Liver (tissue), 8 donors: ENCODE measurements at regions not wholly inside any gene's neighbourhood (a gene's known extent, or its start where the extent isn't known, plus 50 kb on each side); places are given as distances from the start of the nearest gene placed in this dataset.

Source experiments
- DNase-seq: peaks from one replicate; pipeline ENCODE4 v3.0.0-alpha.2; 2017; ENCODE audit warnings: low spot score
- H3K27ac ChIP-seq, 2 donors: one replicate each; pipeline ENCODE4 v1.7.0; 2013; ENCODE audit warnings: inconsistent platforms in 2 of 2, low read length in 2 of 2, control low read depth in 1 of 2, low read depth in 1 of 2, mild to moderate bottlenecking in 1 of 2
- H3K27me3 ChIP-seq, 4 donors: one replicate each; pipeline versions ENCODE4 v1.6.1 to v1.7.0; 2013; ENCODE audit warnings: low read length in 3 of 4, inconsistent platforms in 1 of 4, mild to moderate bottlenecking in 1 of 4, moderate library complexity in 1 of 4; ENCODE audit not compliant: control insufficient read depth in 4 of 4, insufficient read depth in 4 of 4
- H3K36me3 ChIP-seq, 4 donors: one replicate each; pipeline versions ENCODE4 v1.6.1 to v1.7.0; 2013; ENCODE audit warnings: low read length in 3 of 4, mild to moderate bottlenecking in 3 of 4, low read depth in 1 of 4, moderate library complexity in 1 of 4; ENCODE audit not compliant: control insufficient read depth in 4 of 4, insufficient read depth in 3 of 4
- H3K4me1 ChIP-seq, 4 donors: one replicate each; pipeline versions ENCODE4 v1.6.1 to v1.7.0; 2013; ENCODE audit warnings: low read length in 3 of 4, mild to moderate bottlenecking in 3 of 4, moderate library complexity in 1 of 4; ENCODE audit not compliant: control insufficient read depth in 4 of 4, insufficient read depth in 4 of 4
- H3K4me3 ChIP-seq, 3 donors: one replicate each; pipeline versions ENCODE4 v1.6.1 to v1.7.0; 2013; ENCODE audit warnings: low read length in 3 of 3, control low read depth in 1 of 3, low read depth in 1 of 3, mild to moderate bottlenecking in 1 of 3
- H3K9ac ChIP-seq, 2 donors: one replicate each; pipeline ENCODE4 v1.7.0; 2013; ENCODE audit warnings: low read length in 2 of 2, mild to moderate bottlenecking in 2 of 2, moderate library complexity in 2 of 2, control low read depth in 1 of 2, low read depth in 1 of 2
- H3K9me3 ChIP-seq, 4 donors: one replicate each; pipeline versions ENCODE4 v1.6.1 to v1.7.0; 2013; ENCODE audit warnings: low read length in 3 of 4; ENCODE audit not compliant: control insufficient read depth in 4 of 4
- EGR1 ChIP-seq, 2 donors: IDR thresholded peaks; 2 replicates each; pipeline ENCODE4 v1.6.1; 2016 to 2018; ENCODE audit warnings: antibody characterized with exemption in 2 of 2, low read depth in 2 of 2
- FOXA1 ChIP-seq: IDR thresholded peaks from 2 replicates; pipeline ENCODE4 v1.6.1; 2016; ENCODE audit warnings: antibody characterized with exemption
- FOXA2 ChIP-seq: IDR thresholded peaks from 2 replicates; pipeline ENCODE4 v1.6.1; 2016; ENCODE audit warnings: antibody characterized with exemption
- GABPA ChIP-seq, 2 donors: IDR thresholded peaks in 1 of 2; conservative IDR thresholded peaks in 1 of 2; 2 replicates each; pipeline ENCODE4 v1.6.1; 2016; ENCODE audit warnings: antibody characterized with exemption in 2 of 2, mild to moderate bottlenecking in 1 of 2, moderate library complexity in 1 of 2
- HNF4A ChIP-seq, 2 donors: conservative IDR thresholded peaks; 2 replicates each; pipeline ENCODE4 v1.6.1; 2016; ENCODE audit warnings: antibody characterized with exemption in 2 of 2, mild to moderate bottlenecking in 2 of 2
- HNF4G ChIP-seq: IDR thresholded peaks from 2 replicates; pipeline ENCODE4 v1.6.1; 2016; ENCODE audit warnings: antibody characterized with exemption
- JUND ChIP-seq, 2 donors: IDR thresholded peaks; 2 replicates each; pipeline ENCODE4 v1.6.1; 2016; ENCODE audit warnings: antibody characterized with exemption in 2 of 2
- NR2F2 ChIP-seq: IDR thresholded peaks from 2 replicates; pipeline ENCODE4 v1.6.1; 2016; ENCODE audit warnings: antibody characterized with exemption
- RAD21 ChIP-seq, 2 donors: IDR thresholded peaks; 2 replicates each; pipeline ENCODE4 v1.6.1; 2016; ENCODE audit warnings: antibody characterized with exemption in 2 of 2, mild to moderate bottlenecking in 2 of 2
- REST ChIP-seq: IDR thresholded peaks from 2 replicates; pipeline ENCODE4 v1.6.1; 2016; ENCODE audit warnings: antibody characterized with exemption, mild to moderate bottlenecking
- RXRA ChIP-seq, 2 donors: IDR thresholded peaks; 2 replicates each; pipeline ENCODE4 v1.6.1; 2017 to 2018; ENCODE audit warnings: antibody characterized with exemption in 2 of 2, mild to moderate bottlenecking in 1 of 2
- TAF1 ChIP-seq: conservative IDR thresholded peaks from 2 replicates; pipeline ENCODE4 v1.6.1; 2016; ENCODE audit warnings: antibody characterized with exemption, mild to moderate bottlenecking
- YY1 ChIP-seq: IDR thresholded peaks from 2 replicates; pipeline ENCODE4 v1.6.1; 2016; ENCODE audit warnings: antibody characterized with exemption, mild to moderate bottlenecking
- WGBS: extraction: QIAGEN DNeasy Blood & Tissue Kit; methylation state at CpG from one replicate; pipeline ENCODE4 v1.1.7; 2013; 5-methylcytosine and 5-hydroxymethylcytosine counted together
- TF ChIP-seq, protein P1 (sequence below): IDR thresholded peaks from 2 replicates; pipeline ENCODE4 v1.6.1; 2016; ENCODE audit warnings: antibody characterized with exemption
- TF ChIP-seq, protein P2 (sequence below): IDR thresholded peaks from 2 replicates; pipeline ENCODE4 v1.6.1; 2016; ENCODE audit warnings: antibody characterized with exemption
- TF ChIP-seq, protein P3 (sequence below): fragments of 150-350 bp; IDR thresholded peaks from 2 replicates; pipeline ENCODE4 v1.5.1; 2017; ENCODE audit warnings: improper control_type of control experiment, low read depth, low read length; ENCODE audit not compliant: missing input control
- donor health status: healthy.
- donor health status: healthy.
- donor health status: healthy.
- donor health status: healthy.
- donor health status: healthy.

DNA sequence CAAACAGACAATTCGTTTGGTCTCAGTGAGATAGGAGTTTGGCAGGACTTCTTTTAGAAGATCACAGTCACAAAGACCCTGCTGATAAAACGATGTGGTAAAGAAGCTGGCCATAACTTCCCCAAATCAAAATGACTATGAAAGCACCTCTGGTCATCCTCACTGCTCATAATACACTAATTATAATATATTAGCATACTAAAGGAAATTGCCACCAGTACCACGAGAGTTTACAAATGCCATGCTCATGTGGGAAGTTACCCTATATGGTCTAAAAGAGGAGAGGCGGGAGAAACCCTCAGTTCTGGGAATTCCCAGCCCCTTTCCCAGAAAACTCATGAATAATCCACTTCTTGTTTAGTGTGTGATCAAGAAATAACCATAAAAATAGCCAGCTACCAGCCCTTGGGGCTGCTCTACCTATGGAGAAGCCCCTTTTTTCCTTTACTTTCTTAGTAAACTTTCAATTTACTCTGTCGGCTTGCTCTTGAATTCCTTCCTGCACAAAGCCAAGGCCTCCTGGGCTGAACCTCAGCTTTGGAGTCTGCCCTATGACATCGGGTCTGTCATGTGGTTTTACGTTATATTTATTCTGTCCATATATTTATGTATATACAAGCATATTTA lies 115.8 kb upstream of the IGSF10 start:
- H3K27ac ChIP-seq = no peak overlapping the region
- WGBS = 84% methylated on average over 7 of the region's 7 CpGs
- H3K27me3 ChIP-seq = no peaks in the 10 kb centered on the region
- H3K9ac ChIP-seq = no peak overlapping the region
- no peaks in the 10 kb centered on the region for H3K9me3 ChIP-seq
- no peak for TF ChIP-seq RXRA (IDR thresholded peaks at IDR 0.05)
- no peak for TF ChIP-seq TAF1
- no peak for TF ChIP-seq FOXA1
- H3K4me1 ChIP-seq = no peaks in the 10 kb centered on the region
- H3K4me3 ChIP-seq = no peak overlapping the region
- H3K36me3 ChIP-seq = no peaks in the 10 kb centered on the region
- no peak for DNase-seq

- Histone ChIP-seq H3K27ac (no peak overlapping the region), H3K4me3 (no peak overlapping the region), H3K9me3 (no peaks in the 10 kb centered on the region), H3K9ac (no peak overlapping the region), H3K36me3 (no peaks in the 10 kb centered on the region), H3K27me3 (no peaks in the 10 kb centered on the region), H3K4me1 (no peaks in the 10 kb centered on the region)
- DNase-seq = no peak
- TF ChIP-seq JUND (IDR thresholded peaks at IDR 0.05) = no peak
- no peak for TF ChIP-seq YY1
- no peak for TF ChIP-seq FOXA2
- no peak for TF ChIP-seq HNF4A (conservative IDR thresholded peaks at IDR 0.05)
- TF ChIP-seq HNF4G = no peak
- TF ChIP-seq RAD21 (IDR thresholded peaks at IDR 0.05) = no peak
- TF ChIP-seq, protein P1, sequence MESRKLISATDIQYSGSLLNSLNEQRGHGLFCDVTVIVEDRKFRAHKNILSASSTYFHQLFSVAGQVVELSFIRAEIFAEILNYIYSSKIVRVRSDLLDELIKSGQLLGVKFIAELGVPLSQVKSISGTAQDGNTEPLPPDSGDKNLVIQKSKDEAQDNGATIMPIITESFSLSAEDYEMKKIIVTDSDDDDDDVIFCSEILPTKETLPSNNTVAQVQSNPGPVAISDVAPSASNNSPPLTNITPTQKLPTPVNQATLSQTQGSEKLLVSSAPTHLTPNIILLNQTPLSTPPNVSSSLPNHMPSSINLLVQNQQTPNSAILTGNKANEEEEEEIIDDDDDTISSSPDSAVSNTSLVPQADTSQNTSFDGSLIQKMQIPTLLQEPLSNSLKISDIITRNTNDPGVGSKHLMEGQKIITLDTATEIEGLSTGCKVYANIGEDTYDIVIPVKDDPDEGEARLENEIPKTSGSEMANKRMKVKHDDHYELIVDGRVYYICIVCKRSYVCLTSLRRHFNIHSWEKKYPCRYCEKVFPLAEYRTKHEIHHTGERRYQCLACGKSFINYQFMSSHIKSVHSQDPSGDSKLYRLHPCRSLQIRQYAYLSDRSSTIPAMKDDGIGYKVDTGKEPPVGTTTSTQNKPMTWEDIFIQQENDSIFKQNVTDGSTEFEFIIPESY = no peak
- TF ChIP-seq NR2F2 = no peak
- no peak for TF ChIP-seq GABPA (IDR thresholded peaks at IDR 0.05 in 1 of 2, conservative IDR thresholded peaks at IDR 0.05 in 1 of 2)
- no peak for TF ChIP-seq TAF1
- no peak for TF ChIP-seq EGR1 (IDR thresholded peaks at IDR 0.05; ENCODE audit: low read depth in 2 of 2)
- 84% methylated on average over 4 of the region's 4 CpGs for WGBS
Observed at GRCh38 chr3:151568184-151568583, 107.3 kb upstream of the IGSF10 start.

GRCh38 chr3:151567477-151567876 lies 106.6 kb upstream of the IGSF10 start:
- H3K27ac ChIP-seq = no peak overlapping the region
- TF ChIP-seq, protein P2, sequence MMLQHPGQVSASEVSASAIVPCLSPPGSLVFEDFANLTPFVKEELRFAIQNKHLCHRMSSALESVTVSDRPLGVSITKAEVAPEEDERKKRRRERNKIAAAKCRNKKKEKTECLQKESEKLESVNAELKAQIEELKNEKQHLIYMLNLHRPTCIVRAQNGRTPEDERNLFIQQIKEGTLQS = no peak

DNA sequence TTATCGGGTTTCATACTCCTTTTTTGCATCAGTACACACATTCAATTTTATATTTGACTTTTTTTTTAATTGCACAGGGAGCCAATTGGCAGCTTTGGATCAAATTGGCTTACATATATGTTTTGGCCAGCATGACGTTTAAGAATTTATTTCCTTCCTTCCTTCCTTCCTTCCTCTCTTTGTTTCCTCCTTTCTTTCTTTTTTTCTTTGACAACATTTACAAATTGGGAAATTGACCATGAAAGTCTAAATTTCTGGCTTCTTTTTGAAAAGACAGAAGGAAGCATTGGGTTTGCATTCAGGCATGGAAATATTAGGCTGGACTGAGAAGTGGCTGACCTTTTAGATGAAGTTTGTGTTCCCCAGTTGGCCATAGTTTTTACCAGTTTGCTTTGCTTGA lies 103.4 kb upstream of the IGSF10 start:
- Histone ChIP-seq H3K27ac (no peak overlapping the region), H3K9ac (no peak overlapping the region), H3K9me3 (no peaks in the 10 kb centered on the region), H3K4me3 (no peak overlapping the region), H3K4me1 (no peaks in the 10 kb centered on the region), H3K27me3 (no peaks in the 10 kb centered on the region), H3K36me3 (no peaks in the 10 kb centered on the region)
- no peak for DNase-seq
- 78% methylated on average over 2 of the region's 2 CpGs for WGBS
- no peak for TF ChIP-seq FOXA1
- no peak for TF ChIP-seq TAF1
- no peak for TF ChIP-seq REST
- TF ChIP-seq NR2F2 = no peak
- TF ChIP-seq, protein P3, sequence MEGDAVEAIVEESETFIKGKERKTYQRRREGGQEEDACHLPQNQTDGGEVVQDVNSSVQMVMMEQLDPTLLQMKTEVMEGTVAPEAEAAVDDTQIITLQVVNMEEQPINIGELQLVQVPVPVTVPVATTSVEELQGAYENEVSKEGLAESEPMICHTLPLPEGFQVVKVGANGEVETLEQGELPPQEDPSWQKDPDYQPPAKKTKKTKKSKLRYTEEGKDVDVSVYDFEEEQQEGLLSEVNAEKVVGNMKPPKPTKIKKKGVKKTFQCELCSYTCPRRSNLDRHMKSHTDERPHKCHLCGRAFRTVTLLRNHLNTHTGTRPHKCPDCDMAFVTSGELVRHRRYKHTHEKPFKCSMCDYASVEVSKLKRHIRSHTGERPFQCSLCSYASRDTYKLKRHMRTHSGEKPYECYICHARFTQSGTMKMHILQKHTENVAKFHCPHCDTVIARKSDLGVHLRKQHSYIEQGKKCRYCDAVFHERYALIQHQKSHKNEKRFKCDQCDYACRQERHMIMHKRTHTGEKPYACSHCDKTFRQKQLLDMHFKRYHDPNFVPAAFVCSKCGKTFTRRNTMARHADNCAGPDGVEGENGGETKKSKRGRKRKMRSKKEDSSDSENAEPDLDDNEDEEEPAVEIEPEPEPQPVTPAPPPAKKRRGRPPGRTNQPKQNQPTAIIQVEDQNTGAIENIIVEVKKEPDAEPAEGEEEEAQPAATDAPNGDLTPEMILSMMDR = no peak
- no peak for TF ChIP-seq FOXA2
- no peak for TF ChIP-seq RXRA (IDR thresholded peaks at IDR 0.05)

More at GRCh38 chr3:151567477-151567876, 106.6 kb upstream of the IGSF10 start:
- H3K9me3 ChIP-seq = no peaks in the 10 kb centered on the region
- no peak overlapping the region for H3K9ac ChIP-seq
- H3K36me3 ChIP-seq = no peaks in the 10 kb centered on the region
- H3K4me1 ChIP-seq = no peaks in the 10 kb centered on the region
- no peak for DNase-seq
- no peaks in the 10 kb centered on the region for H3K27me3 ChIP-seq
- H3K4me3 ChIP-seq = no peak overlapping the region
- 71% methylated on average over 2 of the region's 2 CpGs for WGBS
